ENCODE measurements at regions not wholly inside any gene's neighbourhood (a gene's known extent, or its start where the extent isn't known, plus 50 kb on each side); places are given as distances from the start of the nearest gene placed in this dataset. TPM values are rescaled to one million over a fixed set of nuclear protein-coding genes. Genes with fewer than 3 reads are reported as not detected.

DNA sequence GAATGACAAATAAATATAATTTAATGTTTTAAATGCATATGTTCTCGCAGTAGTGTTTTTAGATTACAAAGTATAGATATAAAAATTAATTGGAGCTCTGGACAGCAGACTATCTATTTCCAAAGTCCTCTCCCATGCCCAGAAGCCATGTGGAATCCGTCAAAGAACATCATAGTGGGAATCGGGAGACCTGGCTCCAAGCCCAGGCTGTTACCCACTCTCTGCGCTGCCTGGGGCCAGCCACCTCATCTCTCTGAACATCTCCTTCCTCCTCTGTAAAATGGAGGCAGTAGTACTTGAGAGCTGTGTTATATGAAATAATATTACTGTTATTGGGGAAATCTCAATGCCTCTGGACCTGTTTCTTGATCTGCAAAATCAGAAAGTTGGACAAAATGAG lies 58.1 kb upstream of the SLC30A5 start:
- Histone ChIP-seq H3K36me3 (ENCODE audit: control insufficient read depth in 3 of 3, insufficient read depth in 3 of 3, low read length in 3 of 3) (no peaks in the 10 kb centered on the region), H3K27ac (ENCODE audit: low read depth, low read length) (no peak overlapping the region), H3K4me1 (ENCODE audit: control insufficient read depth in 3 of 3, insufficient read depth in 3 of 3, low read length in 3 of 3) (no peaks in the 10 kb centered on the region), H3K9ac (ENCODE audit: low read depth in 1 of 3, low read length in 3 of 3) (no peak overlapping the region), H3K9me3 (ENCODE audit: control insufficient read depth in 3 of 3, low read length in 3 of 3) (no peaks in the 10 kb centered on the region), H3K4me3 (ENCODE audit: low read length in 3 of 3) (no peak overlapping the region), H3K27me3 (ENCODE audit: control insufficient read depth in 3 of 3, insufficient read depth in 3 of 3, low read length in 3 of 3) (peaks cover 0 to 2% (median 1%) of the 10 kb centered on the region in 3 donors)

GRCh38 chr5:69038539-69038938 lies 55.3 kb upstream of the SLC30A5 start:
- H3K36me3 ChIP-seq (ENCODE audit: control insufficient read depth in 3 of 3, insufficient read depth in 3 of 3, low read length in 3 of 3), result no peaks in the 10 kb centered on the region
- H3K4me1 ChIP-seq (ENCODE audit: control insufficient read depth in 3 of 3, insufficient read depth in 3 of 3, low read length in 3 of 3), result no peaks in the 10 kb centered on the region
- H3K27me3 ChIP-seq (ENCODE audit: control insufficient read depth in 3 of 3, insufficient read depth in 3 of 3, low read length in 3 of 3), result no peaks in the 10 kb centered on the region
- no peak overlapping the region for H3K4me3 ChIP-seq (ENCODE audit: low read length in 3 of 3)
- no peaks in the 10 kb centered on the region for H3K9me3 ChIP-seq (ENCODE audit: control insufficient read depth in 3 of 3, low read length in 3 of 3)
- no peak overlapping the region for H3K9ac ChIP-seq (ENCODE audit: low read depth in 1 of 3, low read length in 3 of 3)
- H3K27ac ChIP-seq (ENCODE audit: low read depth, low read length), result no peak overlapping the region

DNA sequence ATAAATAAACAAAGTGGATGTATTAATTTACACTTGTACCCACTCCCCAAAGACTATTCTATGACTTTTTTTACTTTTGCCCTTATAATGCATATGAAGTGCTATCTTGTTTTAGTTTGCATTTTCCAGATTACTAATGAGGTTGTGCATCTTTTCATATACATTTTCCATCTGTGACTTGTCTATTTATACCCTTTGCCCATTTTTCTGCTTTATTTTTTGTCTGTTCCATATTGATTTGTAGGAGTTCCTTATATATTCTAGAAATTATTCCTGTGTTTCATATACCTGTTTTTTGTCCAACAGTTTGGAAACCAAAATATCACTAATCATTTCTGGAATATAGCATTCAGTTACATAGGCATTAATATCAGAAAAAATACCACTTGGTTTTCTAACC lies 54.0 kb upstream of the SLC30A5 start:
- H3K9me3 ChIP-seq (ENCODE audit: control insufficient read depth in 3 of 3, low read length in 3 of 3), result no peaks in the 10 kb centered on the region
- H3K36me3 ChIP-seq (ENCODE audit: control insufficient read depth in 3 of 3, insufficient read depth in 3 of 3, low read length in 3 of 3), result no peaks in the 10 kb centered on the region
- no peak overlapping the region for H3K27ac ChIP-seq (ENCODE audit: low read depth, low read length)
- no peaks in the 10 kb centered on the region for H3K27me3 ChIP-seq (ENCODE audit: control insufficient read depth in 3 of 3, insufficient read depth in 3 of 3, low read length in 3 of 3)
- no peak overlapping the region for H3K9ac ChIP-seq (ENCODE audit: low read depth in 1 of 3, low read length in 3 of 3)
- H3K4me3 ChIP-seq (ENCODE audit: low read length in 3 of 3), result no peak overlapping the region
- no peaks in the 10 kb centered on the region for H3K4me1 ChIP-seq (ENCODE audit: control insufficient read depth in 3 of 3, insufficient read depth in 3 of 3, low read length in 3 of 3)

GRCh38 chr5:69042500-69042899 lies 51.3 kb upstream of the SLC30A5 start:
- Histone ChIP-seq H3K9ac (ENCODE audit: low read depth in 1 of 3, low read length in 3 of 3) (no peak overlapping the region), H3K9me3 (ENCODE audit: control insufficient read depth in 3 of 3, low read length in 3 of 3) (no peaks in the 10 kb centered on the region), H3K4me1 (ENCODE audit: control insufficient read depth in 3 of 3, insufficient read depth in 3 of 3, low read length in 3 of 3) (no peaks in the 10 kb centered on the region), H3K27ac (ENCODE audit: low read depth, low read length) (no peak overlapping the region), H3K27me3 (ENCODE audit: control insufficient read depth in 3 of 3, insufficient read depth in 3 of 3, low read length in 3 of 3) (no peaks in the 10 kb centered on the region), H3K36me3 (ENCODE audit: control insufficient read depth in 3 of 3, insufficient read depth in 3 of 3, low read length in 3 of 3) (no peaks in the 10 kb centered on the region), H3K4me3 (ENCODE audit: low read length in 3 of 3) (peak overlapping the region in 1 of 3 donors; percentile 92)

GRCh38 chr5:69042915-69043654 lies 50.7 kb upstream of the SLC30A5 start:
- Histone ChIP-seq H3K4me1 (ENCODE audit: control insufficient read depth in 3 of 3, insufficient read depth in 3 of 3, low read length in 3 of 3) (no peaks in the 10 kb centered on the region), H3K9ac (ENCODE audit: low read depth in 1 of 3, low read length in 3 of 3) (peak overlapping the region; percentile 75 to 83 (median 81)), H3K4me3 (ENCODE audit: low read length in 3 of 3) (peak overlapping the region; percentile 76 to 92 (median 76)), H3K9me3 (ENCODE audit: control insufficient read depth in 3 of 3, low read length in 3 of 3) (no peaks in the 10 kb centered on the region), H3K36me3 (ENCODE audit: control insufficient read depth in 3 of 3, insufficient read depth in 3 of 3, low read length in 3 of 3) (no peaks in the 10 kb centered on the region), H3K27ac (ENCODE audit: low read depth, low read length) (peak overlapping the region; percentile 68), H3K27me3 (ENCODE audit: control insufficient read depth in 3 of 3, insufficient read depth in 3 of 3, low read length in 3 of 3) (no peaks in the 10 kb centered on the region)

DNA sequence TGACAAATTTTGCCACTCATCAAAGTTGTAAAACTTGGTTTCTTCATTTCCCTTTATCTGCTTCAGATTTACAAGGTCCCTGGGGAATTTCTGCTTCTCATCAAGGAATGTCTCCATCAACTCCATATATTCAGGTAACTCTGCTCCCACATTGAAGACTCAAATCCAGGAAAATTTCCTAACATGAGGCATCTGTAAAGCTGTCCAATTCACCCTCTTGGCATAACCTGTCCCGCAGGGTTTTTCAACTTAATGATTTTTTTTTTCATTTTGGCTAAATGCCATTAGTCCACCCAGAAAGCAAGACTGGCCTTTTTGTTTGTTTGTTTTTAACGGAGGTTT lies 50.2 kb upstream of the SLC30A5 start:
- H3K4me3 ChIP-seq (ENCODE audit: low read length in 3 of 3), result peak overlapping the region in 2 of 3 donors; percentile 76 to 92

More for the DNA sequence above, 50.2 kb upstream of the SLC30A5 start:
- Histone ChIP-seq H3K9me3 (ENCODE audit: control insufficient read depth in 3 of 3, low read length in 3 of 3) (no peaks in the 10 kb centered on the region), H3K9ac (ENCODE audit: low read depth in 1 of 3, low read length in 3 of 3) (peak overlapping the region in 2 of 3 donors; percentile 75 to 81), H3K36me3 (ENCODE audit: control insufficient read depth in 3 of 3, insufficient read depth in 3 of 3, low read length in 3 of 3) (no peaks in the 10 kb centered on the region), H3K27me3 (ENCODE audit: control insufficient read depth in 3 of 3, insufficient read depth in 3 of 3, low read length in 3 of 3) (no peaks in the 10 kb centered on the region), H3K27ac (ENCODE audit: low read depth, low read length) (peak overlapping the region; percentile 68), H3K4me1 (ENCODE audit: control insufficient read depth in 3 of 3, insufficient read depth in 3 of 3, low read length in 3 of 3) (no peaks in the 10 kb centered on the region)

Small RNA genes lying in the stretch of these regions (small RNA-seq; reads per million reads assigned to genes)
- not detected for gene RF00096
- gene RN7SKP251, result not detected
- gene VWA8P1, result not detected

All from skeletal muscle tissue (tissue), 4 donors.